H1 (cell line): ENCODE measurements at regions not wholly inside any gene's neighbourhood (a gene's known extent, or its start where the extent isn't known, plus 50 kb on each side); places are given as distances from the start of the nearest gene placed in this dataset.

Source experiments
- CTCF ChIA-PET: fragments of 300-600 bp; sonication (Branson Sonifier 250); formaldehyde crosslinking; loops from one replicate; lab custom pipeline; 2021; ENCODE audit not compliant: partially characterized antibody; lab: Charles Lee
- POLR2A ChIA-PET: fragments of 300-600 bp; sonication (Branson Sonifier 250); formaldehyde crosslinking; loops from one replicate; lab custom pipeline; 2021; ENCODE audit warnings: inconsistent platforms; ENCODE audit not compliant: partially characterized antibody; lab: Charles Lee
- DNase-seq, 2 experiments: peaks; one replicate each; pipeline versions ENCODE4 v3.0.0 to v3.0.0-alpha.2; 2010 to 2022; ENCODE audit warnings: low spot score in 2 of 2, low read depth in 1 of 2, mixed read lengths in 1 of 2
- FAIRE-seq: peaks from 2 replicates; lab custom pipeline; 2011; peaks lifted over from hg19 to GRCh38; lab: Jason Lieb, UNC
- H2AFZ ChIP-seq: 2 replicates; pipeline ENCODE4 v1.8.1; 2012; ENCODE audit warnings: low read length, inconsistent platforms
- H2AK5ac ChIP-seq: 2 replicates; pipeline ENCODE4 v1.6.1; 2013; ENCODE audit warnings: low read depth, low read length
- H2BK120ac ChIP-seq: replicated peaks from 2 replicates; pipeline ENCODE3; 2013; ENCODE audit warnings: low read depth, low read length, inconsistent platforms
- H2BK12ac ChIP-seq: 2 replicates; pipeline ENCODE4 v1.6.1; 2013; ENCODE audit warnings: low read depth, low read length
- H2BK15ac ChIP-seq: 2 replicates; pipeline ENCODE4 v1.6.1; 2013; ENCODE audit warnings: low read length
- H2BK20ac ChIP-seq: 2 replicates; pipeline ENCODE4 v1.6.1; 2013; ENCODE audit warnings: low read length
- H2BK5ac ChIP-seq: 2 replicates; pipeline ENCODE4 v1.6.1; 2013; ENCODE audit warnings: low read depth, low read length
- H3K14ac ChIP-seq: 2 replicates; pipeline ENCODE4 v1.6.1; 2013; ENCODE audit warnings: inconsistent platforms; ENCODE audit not compliant: insufficient read length
- H3K18ac ChIP-seq: 2 replicates; pipeline ENCODE4 v1.6.1; 2013; ENCODE audit warnings: low read length; ENCODE audit errors: extremely low read depth
- H3K23ac ChIP-seq: 2 replicates; pipeline ENCODE4 v1.6.1; 2013; ENCODE audit warnings: inconsistent platforms; ENCODE audit not compliant: insufficient read length
- H3K23me2 ChIP-seq: 2 replicates; pipeline ENCODE4 v1.6.1; 2013; ENCODE audit warnings: low read depth, low read length
- H3K27ac ChIP-seq: 2 replicates; pipeline ENCODE4 v1.6.1; 2011; ENCODE audit warnings: low read depth, low read length, inconsistent platforms
- H3K27me3 ChIP-seq, 4 experiments: replicated peaks in 1 of 4; 1 replicate in 1 of 4; 2 replicates in 3 of 4; pipeline versions ENCODE4 v1.6.1 to v1.8.1; 2011 to 2013; ENCODE audit warnings: low read length in 3 of 4, mild to moderate bottlenecking in 3 of 4, inconsistent platforms in 2 of 4, mixed read lengths in 2 of 4, moderate library complexity in 1 of 4; ENCODE audit not compliant: control insufficient read depth in 3 of 4, insufficient read depth in 3 of 4; ENCODE audit errors: extremely low read depth in 1 of 4
- H3K36me3 ChIP-seq, 4 experiments: 2 replicates each; pipeline versions ENCODE4 v1.6.1 to v1.8.1; 2011 to 2013; ENCODE audit warnings: mild to moderate bottlenecking in 4 of 4, low read length in 3 of 4, moderate library complexity in 2 of 4, control low read depth in 1 of 4, inconsistent platforms in 1 of 4; ENCODE audit not compliant: insufficient read depth in 4 of 4, control insufficient read depth in 2 of 4
- H3K4ac ChIP-seq: replicated peaks from 2 replicates; pipeline ENCODE3; 2013; ENCODE audit warnings: low read length, low read depth, mixed read lengths, inconsistent platforms; ENCODE audit not compliant: insufficient read length
- H3K4me1 ChIP-seq, 4 experiments: replicated peaks in 1 of 4; 1 replicate in 1 of 4; 2 replicates in 3 of 4; pipeline versions ENCODE4 v1.6.1 to v1.8.1; 2011 to 2013; ENCODE audit warnings: low read length in 3 of 4, inconsistent platforms in 2 of 4, mixed read lengths in 1 of 4; ENCODE audit not compliant: insufficient read depth in 4 of 4, control insufficient read depth in 3 of 4
- H3K4me2 ChIP-seq, 2 experiments: 2 replicates each; pipeline versions ENCODE4 v1.6.1 to v1.8.1; 2011 to 2013; ENCODE audit warnings: low read depth in 2 of 2, low read length in 2 of 2, control low read depth in 1 of 2, inconsistent platforms in 1 of 2, mild to moderate bottlenecking in 1 of 2; ENCODE audit not compliant: insufficient read depth in 1 of 2
- H3K4me3 ChIP-seq, 4 experiments: fragments of 200-600, 300-600 bp in 1 of 4; sonication (generic), shearing (Covaris generic), sonication (Bioruptor Twin) in 1 of 4; 2 replicates each; pipeline versions ENCODE4 v1.5.1 to v1.8.1; 2011 to 2016; ENCODE audit warnings: low read length in 4 of 4, low read depth in 3 of 4, control low read depth in 2 of 4, inconsistent platforms in 2 of 4, mild to moderate bottlenecking in 2 of 4, mixed read lengths in 1 of 4, moderate library complexity in 1 of 4; ENCODE audit not compliant: insufficient read depth in 2 of 4; ENCODE audit errors: extremely low read depth in 1 of 4
- H3K56ac ChIP-seq: replicated peaks from 2 replicates; pipeline ENCODE3; 2013; ENCODE audit warnings: low read depth, mild to moderate bottlenecking, mixed read lengths, low read length, inconsistent platforms; ENCODE audit not compliant: insufficient read length
- H3K79me1 ChIP-seq: 2 replicates; pipeline ENCODE4 v1.6.1; 2013; ENCODE audit warnings: low read depth, low read length, control low read depth
- H3K79me2 ChIP-seq, 2 experiments: 2 replicates each; pipeline versions ENCODE4 v1.6.1 to v1.8.1; 2012 to 2013; ENCODE audit warnings: low read length in 2 of 2, mild to moderate bottlenecking in 2 of 2, inconsistent platforms in 1 of 2; ENCODE audit not compliant: insufficient read depth in 2 of 2, control insufficient read depth in 1 of 2
- H3K9ac ChIP-seq, 4 experiments: replicated peaks in 1 of 4; 1 replicate in 1 of 4; 2 replicates in 3 of 4; pipeline versions ENCODE4 v1.6.1 to v1.8.1; 2011 to 2013; ENCODE audit warnings: low read depth in 3 of 4, low read length in 3 of 4, control low read depth in 2 of 4, mild to moderate bottlenecking in 2 of 4, moderate library complexity in 2 of 4, inconsistent platforms in 1 of 4; ENCODE audit errors: extremely low read depth in 1 of 4
- H3K9me3 ChIP-seq, 2 experiments: 2 replicates each; pipeline versions ENCODE4 v1.6.1 to v1.8.1; 2012 to 2013; ENCODE audit warnings: mild to moderate bottlenecking in 2 of 2, moderate library complexity in 2 of 2, control low read depth in 1 of 2, inconsistent platforms in 1 of 2, low read depth in 1 of 2, low read length in 1 of 2, mixed read lengths in 1 of 2; ENCODE audit not compliant: insufficient read depth in 2 of 2
- H4K20me1 ChIP-seq, 2 experiments: replicated peaks in 1 of 2; 2 replicates each; pipeline versions ENCODE3 to v1.8.1; 2011 to 2013; ENCODE audit warnings: inconsistent platforms in 2 of 2, low read length in 2 of 2, mild to moderate bottlenecking in 1 of 2; ENCODE audit not compliant: insufficient read depth in 2 of 2, control insufficient read depth in 1 of 2
- H4K5ac ChIP-seq: 2 replicates; pipeline ENCODE4 v1.6.1; 2013; ENCODE audit warnings: low read length, low read depth, mixed read lengths, inconsistent platforms; ENCODE audit not compliant: insufficient read length
- H4K8ac ChIP-seq: 2 replicates; pipeline ENCODE4 v1.8.0; 2013; ENCODE audit warnings: mild to moderate bottlenecking, moderate library complexity, low read length, inconsistent platforms; ENCODE audit not compliant: insufficient read depth; ENCODE audit errors: extremely low read depth
- H4K91ac ChIP-seq: replicated peaks from 2 replicates; pipeline ENCODE3; 2013; ENCODE audit warnings: low read length, mixed read lengths, inconsistent platforms; ENCODE audit not compliant: insufficient read length
- ATF2 ChIP-seq: IDR thresholded peaks from 2 replicates; pipeline ENCODE4 v1.6.1; 2012; ENCODE audit warnings: low read length, inconsistent platforms
- BACH1 ChIP-seq: IDR thresholded peaks from 2 replicates; pipeline ENCODE4 v1.6.1; 2012; ENCODE audit warnings: low read length, improper control_type of control experiment
- CEBPB ChIP-seq: IDR thresholded peaks from 2 replicates; pipeline ENCODE4 v1.6.1; 2012; ENCODE audit warnings: low read depth, low read length
- EZH2 ChIP-seq: fragments of 200-600 bp; sonication (generic); IDR thresholded peaks from 2 replicates; pipeline ENCODE4 v1.7.1; 2012; ENCODE audit warnings: low read depth, mild to moderate bottlenecking, moderate library complexity, low read length, inconsistent platforms; ENCODE audit not compliant: severe bottlenecking
- FOSL1 ChIP-seq: IDR thresholded peaks from 2 replicates; pipeline ENCODE4 v1.6.1; 2011; ENCODE audit warnings: mild to moderate bottlenecking, low read depth, low read length, moderate library complexity; ENCODE audit not compliant: insufficient read depth
- HDAC6 ChIP-seq: IDR thresholded peaks from one replicate; pipeline ENCODE4 v1.7.1; 2012; ENCODE audit warnings: low read depth, mild to moderate bottlenecking, inconsistent platforms, low read length, moderate library complexity
- JUN ChIP-seq: IDR thresholded peaks from 2 replicates; pipeline ENCODE4 v1.6.1; 2011; ENCODE audit warnings: low read depth, mild to moderate bottlenecking, improper control_type of control experiment, low read length
- JUND ChIP-seq: IDR thresholded peaks from 2 replicates; pipeline ENCODE4 v1.6.1; 2011; ENCODE audit warnings: mild to moderate bottlenecking, improper control_type of control experiment, low read length
- MAFK ChIP-seq: IDR thresholded peaks from 2 replicates; pipeline ENCODE4 v1.6.1; 2012; ENCODE audit warnings: low read depth, mild to moderate bottlenecking, improper control_type of control experiment, low read length
- RXRA ChIP-seq: IDR thresholded peaks from 2 replicates; pipeline ENCODE4 v1.6.1; 2011; ENCODE audit warnings: low read depth, mild to moderate bottlenecking, low read length, moderate library complexity; ENCODE audit not compliant: insufficient read depth
- SIX5 ChIP-seq: IDR thresholded peaks from 2 replicates; pipeline ENCODE4 v1.6.1; 2011; ENCODE audit warnings: mild to moderate bottlenecking, low read depth, low read length
- WGBS, 2 experiments: shearing (Covaris generic) in 1 of 2; methylation state at CpG; one replicate each; pipeline versions ENCODE4 v1.1.6 to v1.1.7; 2013 to 2015; ENCODE audit warnings: low lambda C conversion rate in 2 of 2, mixed read lengths in 2 of 2, inconsistent platforms in 1 of 2, low coverage in 1 of 2, missing lambda C conversion rate in 1 of 2; ENCODE audit not compliant: insufficient replicate concordance in 2 of 2, insufficient coverage in 1 of 2, insufficient read length in 1 of 2; ENCODE audit errors: extremely low coverage in 1 of 2, missing lambda C conversion rate in 1 of 2; 5-methylcytosine and 5-hydroxymethylcytosine counted together
- TF ChIP-seq, protein P1 (sequence below): IDR thresholded peaks from 2 replicates; pipeline ENCODE4 v1.6.1; 2011; ENCODE audit warnings: low read length, improper control_type of control experiment

- H3K9ac ChIP-seq = no peak overlapping the region
- H3K18ac ChIP-seq = no peak overlapping the region
- H3K23me2 ChIP-seq = no peaks in the 10 kb centered on the region
- CTCF ChIA-PET = interaction anchor here (0.7 to 0.9 kb wide), 2 partner anchors 60 to 1680 kb away, joined by 3 read pairs; no protein-coding TSS in a partner anchor
- no peak overlapping the region for H2BK20ac ChIP-seq
- H4K8ac ChIP-seq = no peak overlapping the region
- no peak overlapping the region for H2BK15ac ChIP-seq
- H3K4ac ChIP-seq = no peak overlapping the region
- POLR2A ChIA-PET = no interaction called here
- H3K27ac ChIP-seq = no peak overlapping the region
- no peak overlapping the region for H4K5ac ChIP-seq
- no peak overlapping the region for H4K91ac ChIP-seq
- H2AK5ac ChIP-seq = no peak overlapping the region
- H3K36me3 ChIP-seq = no peaks in the 10 kb centered on the region
- H4K20me1 ChIP-seq = no peaks in the 10 kb centered on the region
- no peaks in the 10 kb centered on the region for H3K9me3 ChIP-seq
- no peak overlapping the region for H2BK5ac ChIP-seq
- no peaks in the 10 kb centered on the region for H3K27me3 ChIP-seq
- H3K79me2 ChIP-seq = no peaks in the 10 kb centered on the region
- no peak overlapping the region for H3K23ac ChIP-seq
- no peak overlapping the region for H3K56ac ChIP-seq
- WGBS, 2 experiments = 94 to 100% methylated on average over 1 of the region's 1 CpG
- FAIRE-seq = no peak
- H3K4me2 ChIP-seq = no peak overlapping the region
- H2BK120ac ChIP-seq = no peak overlapping the region
- H3K79me1 ChIP-seq = no peaks in the 10 kb centered on the region
- H3K4me1 ChIP-seq = peaks cover 0 to 5% (median 0%) of the 10 kb centered on the region in 4 experiments; a peak in 1 of 7 replicates
- DNase-seq = no peak
- H3K4me3 ChIP-seq = no peak overlapping the region
- no peak overlapping the region for H2BK12ac ChIP-seq
- H2AFZ ChIP-seq = no peak overlapping the region
- H3K14ac ChIP-seq = no peak overlapping the region
- TF ChIP-seq JUN (no peak), HDAC6 (no peak), ATF2 (no peak), JUND (no peak), MAFK (no peak), RXRA (no peak), BACH1 (no peak), EZH2 (no peak), FOSL1 (no peak), CEBPB (no peak), SIX5 (no peak)
- TF ChIP-seq, protein P1, sequence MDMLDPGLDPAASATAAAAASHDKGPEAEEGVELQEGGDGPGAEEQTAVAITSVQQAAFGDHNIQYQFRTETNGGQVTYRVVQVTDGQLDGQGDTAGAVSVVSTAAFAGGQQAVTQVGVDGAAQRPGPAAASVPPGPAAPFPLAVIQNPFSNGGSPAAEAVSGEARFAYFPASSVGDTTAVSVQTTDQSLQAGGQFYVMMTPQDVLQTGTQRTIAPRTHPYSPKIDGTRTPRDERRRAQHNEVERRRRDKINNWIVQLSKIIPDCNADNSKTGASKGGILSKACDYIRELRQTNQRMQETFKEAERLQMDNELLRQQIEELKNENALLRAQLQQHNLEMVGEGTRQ = no peak
These were observed 832.8 kb downstream of the NR2F1-AS1 start for GRCh38 chr5:92748072-92748676.
